Lower lobe of right lung (tissue), 2 donors: ENCODE measurements at regions not wholly inside any gene's neighbourhood (a gene's known extent, or its start where the extent isn't known, plus 50 kb on each side); places are given as distances from the start of the nearest gene placed in this dataset.
"Not testable (repeated sequence)": the region's sequence is repeated elsewhere in the genome, so short reads cannot be mapped to it uniquely, and the experiment has no call there.

Experiments used
- ATAC-seq, 2 donors: fragments of 200-7000 bp; cut with Tn5 transposase; one replicate each; pipeline ENCODE4 v1.9.1; 2020 to 2022; ENCODE audit warnings: mild to moderate bottlenecking in 2 of 2, moderate library complexity in 2 of 2
- DNase-seq: peaks from one replicate; pipeline ENCODE4 v3.0.0-alpha.2; 2020
- H3K27ac ChIP-seq: fragments of 200-600 bp; one replicate; pipeline ENCODE4 v1.8.0; 2022
- H3K27me3 ChIP-seq: fragments of 200-600 bp; one replicate; pipeline ENCODE4 v1.8.0; 2022; ENCODE audit warnings: low read depth
- H3K36me3 ChIP-seq: fragments of 200-600 bp; one replicate; pipeline ENCODE4 v1.8.0; 2022; ENCODE audit warnings: mild to moderate bottlenecking
- H3K4me1 ChIP-seq: fragments of 200-600 bp; one replicate; pipeline ENCODE4 v1.8.0; 2022
- H3K4me3 ChIP-seq: fragments of 200-600 bp; one replicate; pipeline ENCODE4 v1.8.0; 2022; ENCODE audit warnings: mild to moderate bottlenecking
- H3K9me3 ChIP-seq: fragments of 200-600 bp; one replicate; pipeline ENCODE4 v1.8.0; 2022
- intact Hi-C: fragments of 100-400 bp; cut with DNase I; formaldehyde crosslinking; loops from one replicate; pipeline ENCODE4 v1.11.0; 2022
- TF ChIP-seq, protein P1 (sequence below): fragments of 200-600 bp; IDR thresholded peaks from one replicate; pipeline ENCODE4 v1.8.0; 2022; ENCODE audit warnings: antibody characterized with exemption, mild to moderate bottlenecking
- donor health status: DM: no; HTN: yes; CAD: no; lungs with severe emphysema.

DNA sequence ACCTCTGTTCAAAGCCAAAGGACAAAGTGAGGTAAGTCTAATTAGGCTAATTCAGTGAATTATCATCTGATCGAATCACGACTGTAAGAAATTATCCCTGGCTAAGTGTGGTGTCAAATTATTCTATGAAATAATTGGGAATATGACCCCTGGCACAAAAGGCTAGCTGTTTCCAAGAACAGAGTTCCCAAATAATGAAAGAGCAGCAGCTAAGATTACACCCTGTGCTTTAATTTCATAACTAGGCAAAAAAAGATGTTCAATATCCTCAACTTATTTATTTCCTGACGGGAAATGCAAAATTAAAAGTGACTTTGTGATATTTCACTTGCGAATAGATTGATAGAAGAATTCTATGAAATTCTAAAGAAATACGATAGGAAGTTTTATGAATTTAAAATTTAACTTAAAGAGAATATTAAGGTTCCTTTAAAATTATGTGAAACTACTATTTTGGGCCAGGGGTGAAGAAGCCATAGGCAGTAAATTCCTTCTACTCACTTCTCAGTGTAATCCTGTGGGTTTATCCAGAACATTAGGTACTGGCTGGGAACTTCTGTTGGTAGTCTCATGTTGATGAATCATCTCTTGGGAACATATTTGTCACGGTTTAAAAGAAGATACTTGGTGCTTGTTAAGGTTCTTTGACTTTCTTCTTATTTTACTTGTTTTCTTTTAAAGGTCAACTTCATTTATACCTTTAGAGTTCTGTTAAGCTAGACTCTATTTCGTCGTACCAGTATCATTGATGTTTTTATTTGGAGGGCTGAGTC is 148.5 kb downstream of the POLR1F start:
- intact Hi-C loops, result no loop called here
- Histone ChIP-seq H3K27ac (no peak overlapping the region), H3K36me3 (no peaks in the 10 kb centered on the region), H3K4me3 (no peak overlapping the region), H3K9me3 (no peaks in the 10 kb centered on the region), H3K27me3 (no peaks in the 10 kb centered on the region), H3K4me1 (no peaks in the 10 kb centered on the region)
- TF ChIP-seq, protein P1, sequence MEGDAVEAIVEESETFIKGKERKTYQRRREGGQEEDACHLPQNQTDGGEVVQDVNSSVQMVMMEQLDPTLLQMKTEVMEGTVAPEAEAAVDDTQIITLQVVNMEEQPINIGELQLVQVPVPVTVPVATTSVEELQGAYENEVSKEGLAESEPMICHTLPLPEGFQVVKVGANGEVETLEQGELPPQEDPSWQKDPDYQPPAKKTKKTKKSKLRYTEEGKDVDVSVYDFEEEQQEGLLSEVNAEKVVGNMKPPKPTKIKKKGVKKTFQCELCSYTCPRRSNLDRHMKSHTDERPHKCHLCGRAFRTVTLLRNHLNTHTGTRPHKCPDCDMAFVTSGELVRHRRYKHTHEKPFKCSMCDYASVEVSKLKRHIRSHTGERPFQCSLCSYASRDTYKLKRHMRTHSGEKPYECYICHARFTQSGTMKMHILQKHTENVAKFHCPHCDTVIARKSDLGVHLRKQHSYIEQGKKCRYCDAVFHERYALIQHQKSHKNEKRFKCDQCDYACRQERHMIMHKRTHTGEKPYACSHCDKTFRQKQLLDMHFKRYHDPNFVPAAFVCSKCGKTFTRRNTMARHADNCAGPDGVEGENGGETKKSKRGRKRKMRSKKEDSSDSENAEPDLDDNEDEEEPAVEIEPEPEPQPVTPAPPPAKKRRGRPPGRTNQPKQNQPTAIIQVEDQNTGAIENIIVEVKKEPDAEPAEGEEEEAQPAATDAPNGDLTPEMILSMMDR, result no peak
- no peak for ATAC-seq
- DNase-seq, result no peak

DNA sequence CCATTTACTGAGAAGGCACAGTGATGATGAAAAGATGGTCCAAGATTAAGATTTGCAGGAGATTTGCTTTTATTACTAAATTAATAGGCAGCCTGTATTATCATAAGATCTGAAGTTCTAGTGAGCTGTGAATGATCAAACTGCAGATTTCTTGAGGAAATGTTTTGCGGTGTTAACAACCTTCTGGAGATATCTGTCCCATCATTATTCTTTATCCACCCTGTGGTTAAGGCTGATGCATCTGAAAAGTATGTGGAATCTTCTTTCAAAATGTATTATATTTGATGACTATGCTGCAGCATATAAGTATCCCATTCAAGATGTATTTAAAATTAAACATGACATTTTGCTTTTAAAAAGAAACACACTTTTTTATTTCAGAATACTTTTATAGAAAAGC is 150.3 kb downstream of the POLR1F start:
- ATAC-seq (no peak), DNase-seq (no peak)
- Histone ChIP-seq H3K27me3 (no peaks in the 10 kb centered on the region), H3K9me3 (no peaks in the 10 kb centered on the region), H3K4me1 (no peaks in the 10 kb centered on the region), H3K4me3 (no peak overlapping the region), H3K36me3 (no peaks in the 10 kb centered on the region), H3K27ac (no peak overlapping the region)
- intact Hi-C loops, result no loop called here
- TF ChIP-seq, protein P1, result no peak

DNA sequence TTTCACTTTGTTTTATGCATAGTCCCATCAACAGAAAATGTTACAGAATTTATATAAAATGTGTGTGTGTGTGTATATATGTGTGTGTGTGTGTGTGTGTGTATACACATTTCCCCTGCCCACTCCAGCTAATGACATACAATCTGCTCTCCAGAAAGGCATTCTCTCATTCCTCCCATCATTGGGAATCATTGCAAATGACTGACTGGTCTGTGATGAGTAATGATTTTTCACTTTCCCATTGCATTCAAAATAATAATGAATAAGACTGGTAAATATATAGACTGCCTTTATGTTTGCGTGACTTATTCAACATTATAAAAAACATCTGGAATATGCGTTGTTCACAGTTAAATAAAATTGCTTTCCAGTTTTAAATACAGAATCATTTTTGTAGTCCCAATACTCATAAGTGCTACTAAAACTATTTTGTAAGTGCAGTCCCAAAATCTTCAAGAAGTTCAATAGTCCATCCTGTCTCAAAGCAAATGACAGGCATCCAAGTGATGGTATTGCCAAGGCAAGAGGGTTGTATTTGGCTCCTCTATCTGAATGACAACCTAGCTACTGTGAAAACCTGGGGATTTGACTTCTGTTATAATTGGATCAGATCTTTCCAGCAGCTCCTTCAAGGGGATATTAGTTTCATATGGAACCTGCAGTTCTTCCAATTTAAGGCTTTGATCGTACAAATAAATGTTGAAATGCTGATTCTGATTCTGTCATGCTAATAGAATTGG is 150.9 kb downstream of the POLR1F start:
- no peak for DNase-seq
- Histone ChIP-seq H3K27me3 (no peaks in the 10 kb centered on the region), H3K4me1 (no peaks in the 10 kb centered on the region), H3K4me3 (no peak overlapping the region), H3K27ac (no peak overlapping the region), H3K36me3 (no peaks in the 10 kb centered on the region), H3K9me3 (no peaks in the 10 kb centered on the region)
- TF ChIP-seq, protein P1, result no peak
- intact Hi-C loops, result no loop called here
- no peak for ATAC-seq

DNA sequence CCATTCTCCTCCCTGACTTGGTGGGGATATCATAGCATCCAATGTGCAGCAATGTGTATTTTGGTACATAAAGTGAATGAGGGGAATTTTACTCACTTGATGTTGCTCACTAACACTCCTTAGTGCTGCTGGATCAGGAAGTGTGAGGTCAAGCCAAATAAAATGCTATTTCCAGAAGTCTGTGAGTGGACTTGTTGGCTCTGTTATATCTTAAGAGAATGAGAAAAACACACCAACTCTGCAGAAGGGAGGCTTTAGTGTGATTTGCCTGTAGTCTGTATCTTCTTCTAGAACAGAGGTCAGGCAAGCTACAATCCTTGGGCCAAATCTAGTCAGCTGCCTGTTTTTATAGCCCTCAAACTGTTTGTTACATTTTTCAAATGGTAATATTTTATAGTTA is 154.3 kb downstream of the POLR1F start:
- Histone ChIP-seq H3K36me3 (no peaks in the 10 kb centered on the region), H3K4me3 (no peak overlapping the region), H3K9me3 (no peaks in the 10 kb centered on the region), H3K27ac (no peak overlapping the region), H3K27me3 (no peaks in the 10 kb centered on the region), H3K4me1 (no peaks in the 10 kb centered on the region)
- ATAC-seq (no peak), DNase-seq (no peak)
- TF ChIP-seq, protein P1, result no peak
- intact Hi-C loops, result no loop called here

DNA sequence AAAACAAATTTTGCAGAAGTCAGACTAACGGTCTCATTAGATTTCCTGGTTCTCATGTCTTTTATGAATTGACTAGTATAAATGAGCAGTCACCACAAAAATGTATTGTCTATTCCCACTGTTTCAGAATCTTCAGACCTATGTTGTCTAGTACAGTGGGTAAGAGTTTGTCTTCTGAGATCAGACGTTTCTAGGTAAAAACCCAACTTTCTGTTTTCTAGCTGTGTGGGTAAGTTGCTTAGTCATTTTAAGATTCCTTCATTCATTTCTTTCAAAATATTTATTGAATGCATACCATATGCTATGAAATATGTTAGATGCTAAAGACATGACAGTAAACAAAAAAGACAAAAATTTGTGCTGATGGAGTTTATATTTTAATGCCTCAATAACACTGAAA is 156.3 kb downstream of the POLR1F start:
- DNase-seq (no peak), ATAC-seq (no peak)
- Histone ChIP-seq H3K4me3 (no peak overlapping the region), H3K36me3 (no peaks in the 10 kb centered on the region), H3K27me3 (no peaks in the 10 kb centered on the region), H3K4me1 (no peaks in the 10 kb centered on the region), H3K9me3 (no peaks in the 10 kb centered on the region), H3K27ac (no peak overlapping the region)
- intact Hi-C loops, result no loop called here
- TF ChIP-seq, protein P1, result no peak

DNA sequence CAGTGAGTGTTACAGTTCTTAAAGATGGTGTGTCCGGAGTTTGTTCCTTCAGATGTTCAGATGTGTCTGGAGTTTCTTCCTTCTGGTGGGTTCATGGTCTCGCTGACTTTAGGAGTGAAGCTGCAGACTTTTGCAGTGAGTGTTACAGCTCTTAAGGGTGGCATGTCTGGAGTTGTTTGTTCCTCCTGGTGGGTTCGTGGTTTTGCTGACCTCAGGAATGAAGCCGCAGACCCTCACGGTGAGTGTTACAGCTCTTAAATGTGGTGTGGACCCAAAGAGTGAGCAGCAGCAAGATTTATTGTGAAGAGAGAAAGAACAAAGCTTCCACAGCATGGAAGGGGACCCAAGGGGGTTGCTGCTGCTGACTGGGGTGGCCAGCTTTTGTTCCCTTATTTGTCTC is 159.6 kb downstream of the POLR1F start:
- intact Hi-C loops, result not testable (repeated sequence)

More for the DNA sequence above, 159.6 kb downstream of the POLR1F start:
- not testable (repeated sequence) for H3K36me3 ChIP-seq, H3K4me1 ChIP-seq, ATAC-seq, H3K27me3 ChIP-seq, H3K4me3 ChIP-seq, DNase-seq, H3K27ac ChIP-seq, H3K9me3 ChIP-seq
